GM19240 (cell line): ENCODE measurements at regions not wholly inside any gene's neighbourhood (a gene's known extent, or its start where the extent isn't known, plus 50 kb on each side); places are given as distances from the start of the nearest gene placed in this dataset.
"Not testable (repeated sequence)": the region's sequence is repeated elsewhere in the genome, so short reads cannot be mapped to it uniquely, and the experiment has no call there.

Source experiments
- DNase-seq: peaks from one replicate; pipeline ENCODE4 v3.0.0; 2011; ENCODE audit warnings: low spot score; ENCODE audit not compliant: insufficient read length

DNA sequence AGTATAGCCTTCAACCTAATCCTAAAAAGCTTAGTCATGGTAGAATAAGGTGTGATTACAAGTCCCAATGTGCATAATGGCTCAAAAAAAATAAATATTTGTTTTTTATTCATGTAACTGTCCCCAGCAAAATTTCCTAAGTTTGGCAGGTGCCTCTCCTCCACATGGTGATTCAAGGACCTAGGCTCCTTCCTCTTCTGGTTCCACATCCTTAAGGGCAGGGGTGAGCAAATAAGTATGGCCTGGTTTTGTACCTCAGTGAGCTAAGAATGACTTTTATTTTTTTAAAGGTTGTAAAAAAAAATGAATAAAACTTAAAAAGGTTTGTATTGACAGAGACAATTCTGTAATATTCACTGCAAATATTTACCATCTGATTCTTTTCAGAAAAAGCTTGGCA is 343.5 kb upstream of the UBE2E2 start:
- no peak for DNase-seq

DNA sequence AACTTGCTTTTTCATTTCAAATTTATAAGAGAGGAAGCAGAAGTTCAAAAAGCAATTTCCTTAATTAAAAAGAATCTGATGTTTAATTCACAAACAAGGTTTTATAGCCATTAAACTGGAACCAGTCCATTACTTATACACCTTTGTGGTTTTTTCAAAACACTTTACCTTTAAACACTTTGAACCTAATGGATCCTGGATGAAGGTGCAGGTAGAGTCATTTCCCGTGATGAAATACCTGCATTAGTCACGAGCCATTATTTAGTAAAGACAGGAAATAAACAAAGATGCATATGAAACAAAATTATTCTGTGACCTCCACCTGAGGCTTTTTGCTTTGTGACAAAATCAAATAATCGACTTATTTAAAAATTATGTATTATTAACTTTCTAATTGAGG is 341.7 kb upstream of the UBE2E2 start:
- DNase-seq, result no peak

DNA sequence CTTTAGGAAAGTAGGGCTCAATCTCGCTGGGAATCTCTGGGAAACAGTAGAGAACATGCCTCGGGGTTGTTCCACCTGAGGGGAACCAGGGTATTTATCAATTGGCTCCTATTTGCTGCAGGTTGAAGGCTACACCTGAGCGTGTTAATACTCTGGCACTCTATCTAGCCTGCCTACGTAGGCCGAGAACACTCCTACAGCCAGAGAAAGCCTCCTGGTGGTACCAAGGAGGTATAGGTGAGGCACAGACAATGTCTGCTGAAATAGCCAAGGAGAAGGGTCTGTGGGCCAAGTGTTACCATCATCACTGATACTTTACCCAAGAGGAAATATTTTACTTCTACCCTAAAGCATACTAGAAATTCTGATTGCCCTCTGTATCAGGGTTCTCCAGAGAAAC is 341.0 kb upstream of the UBE2E2 start:
- no peak for DNase-seq

DNA sequence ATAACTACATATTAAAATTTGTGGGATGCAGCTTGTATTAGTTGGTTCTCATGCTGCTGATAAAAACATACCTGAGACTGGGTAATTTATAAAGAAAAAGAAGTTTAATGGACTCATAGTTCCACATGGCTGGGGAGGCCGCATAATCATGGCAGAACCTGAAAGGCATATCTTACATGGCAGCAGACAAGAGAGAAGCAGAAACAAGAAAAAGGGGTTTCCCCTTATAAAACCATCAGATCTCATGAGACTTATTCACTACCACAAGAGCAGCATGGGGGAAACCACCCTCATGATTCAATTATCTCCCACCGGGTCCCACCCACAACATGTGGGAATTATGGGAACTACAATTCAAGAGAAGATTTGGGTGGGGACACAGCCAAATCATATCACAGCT is 320.3 kb upstream of the UBE2E2 start:
- DNase-seq, result not testable (repeated sequence)

DNA sequence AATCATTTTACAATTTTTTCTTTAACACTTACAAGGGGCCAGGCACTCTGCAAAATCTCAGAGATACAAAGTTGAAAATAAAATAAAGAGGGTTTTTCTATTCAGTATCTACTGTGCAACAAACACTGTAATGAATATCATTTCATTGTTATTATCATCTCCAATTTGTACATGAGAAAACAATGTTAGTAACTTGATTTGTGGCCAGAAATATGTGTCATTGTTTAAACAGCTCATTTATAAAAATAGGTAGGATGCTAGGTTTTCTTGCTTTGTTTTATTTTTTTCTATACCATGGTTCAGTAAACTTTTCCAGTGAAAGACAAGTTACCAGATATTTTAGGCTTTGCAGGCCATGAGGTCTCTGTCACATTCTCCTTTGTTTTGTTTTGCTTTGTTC is 318.1 kb upstream of the UBE2E2 start:
- DNase-seq, result no peak

DNA sequence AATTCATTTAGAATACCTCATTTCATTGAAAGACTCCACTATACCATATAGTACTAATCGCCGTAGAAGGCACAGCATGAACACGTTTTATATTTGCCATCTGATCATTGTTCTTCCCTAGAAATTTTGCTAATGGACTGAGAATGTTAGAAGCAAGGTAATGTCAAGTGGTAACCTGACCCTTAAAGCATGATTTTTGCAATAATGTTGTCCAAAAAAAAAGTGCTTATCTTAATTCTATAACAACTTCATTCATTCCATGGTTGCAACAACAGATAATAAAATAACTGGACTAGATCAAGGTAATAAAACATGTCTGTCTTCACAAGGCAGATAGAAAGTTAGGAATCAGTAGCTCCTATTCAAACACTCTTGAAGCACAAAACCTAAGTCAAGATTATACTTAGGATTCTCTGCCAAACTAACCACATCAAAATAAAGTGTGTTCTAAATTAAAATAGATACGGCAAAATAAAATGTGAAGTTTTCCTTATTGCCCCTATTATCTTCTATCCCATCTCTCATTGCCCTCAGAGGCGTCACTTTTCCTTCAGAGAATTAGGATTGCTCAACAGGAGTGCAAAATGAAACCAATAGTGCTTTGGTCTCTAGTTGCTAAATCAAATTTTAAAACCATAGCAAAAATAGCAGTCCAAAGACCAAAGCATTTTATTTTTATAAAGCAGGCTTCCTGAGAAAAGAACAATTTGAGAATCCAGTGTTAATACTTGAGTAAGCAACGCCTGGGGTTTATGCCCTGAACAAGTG is 317.4 kb upstream of the UBE2E2 start:
- DNase-seq, result no peak

DNA sequence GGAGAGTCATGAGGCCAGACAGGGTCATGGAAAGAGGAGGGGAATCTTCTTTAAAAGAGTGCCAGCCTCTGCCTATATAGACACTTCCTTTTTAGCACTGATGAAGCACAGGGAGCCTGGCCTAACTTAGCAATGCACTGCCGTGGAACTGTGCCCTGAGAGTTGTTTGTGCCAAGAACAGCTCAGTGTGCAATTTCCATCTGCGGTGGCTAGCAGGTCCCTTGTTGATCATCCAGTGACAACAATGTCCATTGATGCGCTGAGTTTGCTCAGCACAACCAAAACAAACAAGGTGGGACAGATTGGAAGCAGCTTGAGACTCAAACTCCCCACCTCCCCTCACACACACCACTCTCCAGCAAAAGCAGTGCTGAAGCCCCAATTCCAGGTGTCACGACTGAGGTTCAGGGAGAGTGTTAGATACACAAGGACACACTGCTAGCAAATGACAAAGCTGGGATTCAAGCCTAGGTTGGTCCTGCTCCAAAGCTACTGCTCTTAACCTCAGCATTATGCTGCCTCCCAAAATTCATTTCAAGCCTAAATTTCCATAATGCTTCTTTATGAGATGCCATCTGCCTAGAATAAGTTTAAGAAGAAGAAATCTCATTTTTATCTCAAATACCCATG is 316.6 kb upstream of the UBE2E2 start:
- no peak for DNase-seq

DNA sequence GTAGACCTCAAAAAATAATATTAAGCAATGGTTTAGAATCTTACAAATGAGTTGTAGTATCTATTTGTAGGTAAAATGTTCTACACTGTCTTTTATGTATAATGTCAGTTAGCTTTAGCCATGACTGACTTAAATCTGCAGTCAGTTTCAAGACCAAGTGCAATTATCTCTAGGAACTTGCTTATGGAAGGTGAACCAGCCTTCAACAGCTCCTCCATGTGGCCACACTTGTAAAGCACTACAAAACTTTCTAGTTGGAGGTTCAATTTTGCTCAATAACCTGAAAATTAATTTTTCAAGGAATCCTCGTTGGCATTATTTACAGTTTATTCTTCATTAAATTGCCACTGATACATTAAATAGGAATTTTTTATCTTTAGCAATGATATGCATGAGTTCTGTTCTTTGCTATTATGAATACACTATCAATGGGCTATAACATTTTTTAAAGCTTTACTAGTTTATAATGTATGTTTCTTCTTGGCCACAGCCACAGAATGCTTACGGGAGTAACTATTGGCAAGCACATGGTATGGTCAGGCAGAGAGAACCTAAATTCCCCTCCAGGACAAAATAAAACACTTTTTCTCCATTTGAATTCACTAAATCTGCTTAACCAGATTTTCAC is 315.3 kb upstream of the UBE2E2 start:
- no peak for DNase-seq

DNA sequence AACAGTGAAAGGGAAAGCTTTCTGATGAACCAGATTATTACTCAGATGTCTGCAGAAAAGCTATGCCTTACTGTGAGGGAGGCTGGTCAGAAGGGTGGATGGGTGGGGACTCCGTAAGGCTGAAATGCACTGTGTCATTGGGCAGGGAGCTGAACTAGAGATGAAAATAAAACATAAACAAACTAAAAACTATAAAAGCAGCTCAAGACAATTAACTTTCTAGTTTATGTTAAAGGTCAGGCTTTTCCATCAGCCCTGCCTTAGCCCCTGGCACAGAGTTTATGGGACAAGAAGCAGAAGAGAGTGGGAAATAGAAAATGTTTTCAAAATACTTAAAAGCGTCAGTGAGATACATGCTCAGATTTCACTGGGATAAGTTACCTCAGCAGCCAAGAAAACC is 310.0 kb upstream of the UBE2E2 start:
- no peak for DNase-seq

DNA sequence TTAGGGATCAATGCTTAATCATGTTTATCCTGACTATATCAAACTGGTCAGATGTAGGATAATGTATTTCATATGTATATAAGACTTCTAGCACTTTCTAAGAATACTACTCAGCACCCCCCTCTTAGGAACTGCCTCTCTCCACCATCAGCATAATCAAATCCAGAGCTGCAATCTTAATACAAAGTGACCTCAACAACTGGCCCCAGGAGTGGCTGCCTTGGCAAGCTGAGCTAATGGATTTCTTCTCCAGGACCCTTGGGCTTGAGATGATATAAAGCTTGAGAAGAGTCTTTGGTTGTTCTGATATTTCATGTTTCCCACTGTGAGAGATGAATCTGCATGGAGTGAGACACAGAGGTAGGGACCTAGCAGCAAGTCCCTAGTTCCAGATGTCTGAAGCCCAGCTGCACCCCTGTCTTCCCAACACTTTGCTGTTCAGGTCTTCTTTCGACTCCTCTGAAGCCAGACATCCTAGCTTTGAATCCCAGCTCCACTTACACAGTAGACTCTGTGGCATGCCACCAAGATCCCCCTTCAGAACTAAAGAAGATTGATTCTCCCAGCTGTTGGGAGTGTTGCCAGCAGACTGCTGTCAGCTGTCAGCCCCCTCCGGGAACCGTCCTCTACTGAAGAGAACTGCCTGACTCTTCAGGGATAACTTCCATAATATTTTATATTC is 309.3 kb upstream of the UBE2E2 start:
- DNase-seq, result no peak

DNA sequence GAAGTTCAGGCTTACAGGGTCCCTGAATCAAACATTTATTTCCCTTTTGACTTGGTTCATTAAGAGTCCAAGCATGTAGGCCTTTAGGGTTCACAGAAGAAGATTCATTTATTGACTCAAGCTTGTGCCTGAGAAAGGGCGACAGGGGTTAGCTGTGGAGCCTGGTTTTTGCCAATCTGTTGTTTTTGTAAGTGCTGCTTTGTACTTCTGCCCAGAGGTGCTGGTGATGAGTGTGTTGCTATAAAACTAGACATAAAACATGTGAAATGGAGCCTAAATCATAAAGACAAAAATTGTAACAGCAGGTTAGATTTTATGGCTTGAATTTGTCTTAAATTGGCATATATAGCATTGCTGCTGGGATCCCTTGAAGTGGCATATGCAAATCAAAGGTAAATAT is 308.3 kb upstream of the UBE2E2 start:
- no peak for DNase-seq

DNA sequence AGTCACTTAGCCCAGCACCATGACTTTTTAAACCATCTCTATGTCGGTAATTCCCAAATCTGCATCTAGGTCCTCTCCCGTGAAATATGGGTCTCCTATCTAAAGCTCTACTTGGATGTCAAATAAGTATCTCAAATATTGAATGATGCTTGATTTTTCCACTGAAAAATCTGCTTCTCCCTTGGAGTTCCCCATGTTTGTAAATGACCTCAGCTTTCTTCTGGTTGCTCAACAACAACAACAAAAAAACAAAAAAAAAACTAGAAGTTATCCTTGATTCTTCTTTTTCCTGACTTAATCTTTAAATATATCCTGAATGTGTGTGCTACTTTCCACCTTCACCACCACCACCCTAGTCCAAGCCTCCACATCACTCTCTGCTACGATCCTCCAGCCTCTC is 307.5 kb upstream of the UBE2E2 start:
- no peak for DNase-seq

DNA sequence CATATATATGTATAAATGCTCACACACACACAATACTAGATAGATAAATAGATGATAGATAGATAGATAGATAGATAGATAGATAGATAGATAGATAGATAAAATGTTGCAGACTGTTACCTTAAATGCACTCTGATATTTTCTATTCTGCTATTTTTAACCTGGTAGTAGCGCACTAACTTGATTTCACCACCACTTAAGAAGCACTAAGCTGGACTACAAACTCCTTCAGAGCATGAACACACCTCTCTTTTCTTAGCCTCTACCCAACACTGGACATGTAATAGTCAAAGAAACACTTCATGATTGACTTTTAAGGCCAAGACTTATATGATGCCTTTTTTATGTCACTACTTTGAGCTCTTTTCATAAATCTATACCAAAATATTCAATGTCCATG is 304.6 kb upstream of the UBE2E2 start:
- DNase-seq, result no peak

DNA sequence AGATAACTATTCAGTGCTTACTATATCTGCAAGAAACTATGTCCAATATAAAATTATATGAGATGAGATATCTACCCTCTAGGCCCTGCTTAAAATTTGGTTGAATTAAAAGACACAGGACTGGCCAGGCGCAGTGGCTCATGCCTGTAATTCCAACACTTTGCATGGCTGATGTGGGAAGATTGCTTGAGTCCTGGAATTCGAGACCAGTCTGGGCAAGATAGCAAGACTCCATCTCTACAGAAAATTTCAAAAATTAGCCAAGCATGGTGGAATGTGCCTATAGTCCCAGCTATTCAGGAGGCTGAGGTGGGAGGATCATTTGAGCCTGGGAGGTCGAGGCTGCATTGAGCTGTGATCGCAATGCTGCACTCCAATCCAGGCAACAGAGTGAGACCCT is 303.7 kb upstream of the UBE2E2 start:
- no peak for DNase-seq

DNA sequence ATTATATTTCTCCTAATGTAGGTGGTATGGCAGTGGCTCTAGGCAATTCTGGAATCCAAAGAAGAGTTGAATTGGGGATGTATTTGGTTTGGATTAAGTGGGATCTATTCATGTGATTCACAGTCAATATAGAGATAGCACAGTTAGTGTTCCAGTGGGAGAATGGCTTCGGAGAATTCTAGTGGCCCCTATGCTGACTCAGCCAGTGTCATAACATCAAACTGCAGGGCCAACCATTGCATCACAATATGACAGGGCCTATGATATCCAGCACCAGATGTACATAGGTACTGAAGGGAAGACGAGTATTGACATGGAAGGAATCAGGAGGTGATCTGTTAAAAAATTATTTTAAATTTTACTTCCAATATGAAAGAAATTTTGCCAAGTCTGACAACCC is 302.8 kb upstream of the UBE2E2 start:
- DNase-seq, result no peak

DNA sequence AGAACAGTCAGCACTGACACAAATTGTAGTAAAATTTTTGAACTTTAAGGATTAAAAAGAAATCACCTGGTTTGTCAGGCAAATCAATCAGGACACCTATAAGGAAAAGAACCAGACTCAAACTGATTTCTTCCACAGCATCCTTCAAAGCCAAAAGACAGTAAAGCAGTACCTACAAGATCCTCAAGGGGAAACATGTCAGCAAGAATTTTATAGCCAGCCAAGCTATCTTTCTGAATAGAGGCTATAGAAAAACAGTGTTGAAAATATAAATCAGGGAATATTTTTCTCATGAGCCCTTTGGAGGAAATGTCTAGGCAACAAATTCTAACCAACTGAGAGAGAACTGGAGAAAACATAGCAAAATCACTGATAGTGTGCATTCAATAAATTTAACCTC is 301.4 kb upstream of the UBE2E2 start:
- no peak for DNase-seq

DNA sequence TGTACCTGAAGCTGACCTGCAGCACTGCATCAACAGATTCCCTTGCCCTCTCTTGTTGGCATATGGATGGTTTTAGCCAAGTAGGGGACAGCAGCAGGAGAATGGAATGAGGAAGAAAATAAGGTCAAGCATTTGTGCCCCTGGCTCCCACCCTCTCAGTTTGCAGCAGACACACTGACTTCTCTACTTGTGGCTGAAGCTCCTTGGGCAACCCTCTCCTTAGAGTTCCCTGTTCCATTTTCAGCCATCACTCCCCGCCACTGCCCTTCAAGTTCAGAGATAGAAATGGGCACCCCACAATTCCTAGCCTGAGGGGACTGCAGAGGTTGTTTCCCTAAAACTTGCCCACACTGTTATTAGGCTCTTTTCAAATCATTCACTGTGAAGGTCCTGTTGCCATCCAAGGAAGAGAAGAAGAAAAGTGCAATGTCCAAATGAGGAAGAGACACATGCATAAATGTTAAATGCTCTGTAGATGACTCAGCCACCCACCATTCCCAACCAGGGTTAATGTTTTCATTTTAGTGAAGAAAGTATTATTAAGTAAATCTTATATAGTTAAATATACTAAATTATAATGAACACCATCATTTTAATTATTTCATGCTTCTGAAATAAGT is 295.9 kb upstream of the UBE2E2 start:
- no peak for DNase-seq

DNA sequence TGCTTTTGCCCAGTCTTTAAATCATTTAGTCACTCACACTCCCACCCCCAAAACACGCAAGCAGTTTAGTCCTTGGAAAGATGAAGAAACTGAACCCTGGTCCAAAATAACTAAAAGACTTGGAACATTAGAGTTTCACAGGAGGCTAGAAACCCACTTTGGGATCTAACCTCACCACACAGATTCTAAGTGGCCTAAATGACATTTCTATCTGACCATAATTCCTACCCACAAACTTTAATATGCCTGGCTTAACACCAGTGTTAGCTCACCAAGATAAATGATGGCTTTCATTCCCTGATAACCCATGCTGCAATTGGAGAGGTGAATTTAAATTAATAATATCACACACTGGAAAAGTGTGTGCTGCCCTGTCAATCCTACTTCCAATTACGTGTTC is 295.3 kb upstream of the UBE2E2 start:
- DNase-seq, result no peak

DNA sequence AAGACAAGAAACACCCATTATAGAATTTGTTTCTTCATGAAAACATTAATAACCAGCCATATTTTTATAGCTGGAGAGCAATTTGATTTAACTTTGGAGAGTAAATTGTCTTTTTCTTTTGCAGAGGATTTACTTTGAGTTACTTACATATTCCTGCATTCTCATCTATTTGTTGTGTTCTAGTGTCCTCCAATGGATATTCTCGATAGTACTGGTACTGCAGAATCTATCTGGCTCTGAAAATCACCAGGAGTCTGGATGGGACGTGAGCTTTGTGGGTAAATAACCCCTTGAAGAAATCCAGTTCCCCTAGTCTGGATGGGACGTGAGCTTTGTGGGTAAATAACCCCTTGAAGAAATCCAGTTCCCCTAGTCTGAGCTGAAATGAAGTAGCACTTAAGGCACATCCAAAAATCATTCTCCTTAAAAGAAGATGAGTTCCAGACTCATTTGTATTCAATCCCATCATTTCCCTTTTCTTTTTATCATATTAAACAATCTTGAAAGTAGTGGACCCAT is 294.1 kb upstream of the UBE2E2 start:
- no peak for DNase-seq

DNA sequence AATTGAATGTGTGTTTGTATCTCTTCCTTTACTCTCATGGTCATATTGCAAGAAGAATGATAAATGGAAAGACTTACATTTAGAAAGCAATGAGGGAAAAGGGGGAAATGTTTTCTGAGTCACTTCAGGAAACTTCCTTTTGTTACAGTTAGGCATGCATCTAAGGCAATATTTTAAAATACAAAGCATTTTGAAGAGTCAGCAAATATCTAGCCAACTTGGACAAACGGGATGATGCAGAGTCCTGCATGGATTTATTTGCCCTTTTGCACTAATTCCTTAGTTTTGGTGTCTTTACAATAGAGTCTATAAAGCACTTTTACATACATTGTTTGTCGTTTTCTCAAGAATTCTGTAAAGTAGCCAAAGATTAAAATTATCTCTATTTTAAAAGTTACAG is 286.2 kb upstream of the UBE2E2 start:
- no peak for DNase-seq

DNA sequence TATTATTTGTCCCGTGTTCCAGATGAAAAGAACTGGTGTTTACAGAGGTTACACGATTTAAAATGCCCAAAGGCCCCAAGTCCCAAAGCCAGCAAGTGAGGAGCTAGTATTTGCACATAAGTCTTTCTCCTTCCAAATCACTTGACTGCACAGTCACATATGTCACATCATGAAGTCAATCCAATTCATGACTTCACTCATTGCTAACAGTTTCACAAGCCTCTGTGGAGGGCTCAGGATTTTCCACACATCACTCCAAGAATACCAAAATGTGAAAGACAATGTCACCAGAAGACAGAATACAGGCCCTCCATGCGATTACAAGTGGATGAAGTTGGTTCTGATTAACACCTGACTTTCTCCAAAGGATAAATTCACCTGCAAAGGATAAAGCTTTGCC is 283.1 kb upstream of the UBE2E2 start:
- DNase-seq, result no peak

DNA sequence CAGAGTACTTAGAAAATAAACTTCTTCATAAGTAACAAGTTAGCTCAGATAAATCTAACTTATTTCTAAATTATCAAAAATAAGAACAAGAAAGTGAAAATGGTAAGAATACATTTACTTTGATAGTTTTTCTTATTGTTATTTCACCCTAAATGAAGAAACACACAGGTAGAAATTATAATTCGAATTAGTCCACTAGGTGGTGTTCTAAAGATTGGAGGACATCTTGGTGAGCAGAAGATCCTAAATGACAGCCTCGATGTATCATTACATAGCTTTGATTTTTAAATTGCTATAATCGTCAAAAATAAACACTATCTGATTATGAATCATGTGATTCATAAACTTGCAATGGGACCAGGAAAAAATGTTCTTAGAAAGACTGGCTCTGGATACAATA is 280.8 kb upstream of the UBE2E2 start:
- no peak for DNase-seq
